Natural killer cell treated with Interleukin-12 subunit alpha and Interleukin-12 subunit beta and Interleukin-15 and Interleukin-18, amount 100 ng/mL, for 72 hours (primary cell): ENCODE measurements at regions not wholly inside any gene's neighbourhood (a gene's known extent, or its start where the extent isn't known, plus 50 kb on each side); places are given as distances from the start of the nearest gene placed in this dataset.
A peak's percentile ranks its signal among the peaks of the same experiment; 100 is the strongest.

Experiments used
- ATAC-seq, 2 donors: fragments of 150-1000 bp; cut with Tn5 transposase in 1 of 2; sonication (Bioruptor Pico), chemical (Tn5 transposase) in 1 of 2; 2 replicates each; pipeline ENCODE4 v1.10.0; 2021
- DNase-seq: peaks from one replicate; pipeline ENCODE4 v3.0.0; 2022; ENCODE audit warnings: low spot score
- H3K27ac Mint-ChIP-seq, 2 donors: 1 replicate in 1 of 2; 2 replicates in 1 of 2; pipeline ENCODE4 v1.8.0; 2022; ENCODE audit warnings: mixed read lengths in 2 of 2, mild to moderate bottlenecking in 1 of 2, moderate library complexity in 1 of 2
- H3K27me3 Mint-ChIP-seq, 2 donors: 1 replicate in 1 of 2; 2 replicates in 1 of 2; pipeline ENCODE4 v1.8.0; 2022; ENCODE audit warnings: mixed read lengths in 2 of 2
- H3K36me3 Mint-ChIP-seq: one replicate; pipeline ENCODE4 v1.8.0; 2022; ENCODE audit warnings: mixed read lengths
- H3K4me1 Mint-ChIP-seq, 2 donors: 1 replicate in 1 of 2; 2 replicates in 1 of 2; pipeline ENCODE4 v1.8.0; 2022; ENCODE audit warnings: low read depth in 2 of 2, mixed read lengths in 2 of 2, mild to moderate bottlenecking in 1 of 2
- H3K4me3 Mint-ChIP-seq: one replicate; pipeline ENCODE4 v1.8.0; 2022; ENCODE audit warnings: mixed read lengths
- H3K9me3 Mint-ChIP-seq: 2 replicates; pipeline ENCODE4 v1.8.0; 2022; ENCODE audit warnings: mixed read lengths

DNA sequence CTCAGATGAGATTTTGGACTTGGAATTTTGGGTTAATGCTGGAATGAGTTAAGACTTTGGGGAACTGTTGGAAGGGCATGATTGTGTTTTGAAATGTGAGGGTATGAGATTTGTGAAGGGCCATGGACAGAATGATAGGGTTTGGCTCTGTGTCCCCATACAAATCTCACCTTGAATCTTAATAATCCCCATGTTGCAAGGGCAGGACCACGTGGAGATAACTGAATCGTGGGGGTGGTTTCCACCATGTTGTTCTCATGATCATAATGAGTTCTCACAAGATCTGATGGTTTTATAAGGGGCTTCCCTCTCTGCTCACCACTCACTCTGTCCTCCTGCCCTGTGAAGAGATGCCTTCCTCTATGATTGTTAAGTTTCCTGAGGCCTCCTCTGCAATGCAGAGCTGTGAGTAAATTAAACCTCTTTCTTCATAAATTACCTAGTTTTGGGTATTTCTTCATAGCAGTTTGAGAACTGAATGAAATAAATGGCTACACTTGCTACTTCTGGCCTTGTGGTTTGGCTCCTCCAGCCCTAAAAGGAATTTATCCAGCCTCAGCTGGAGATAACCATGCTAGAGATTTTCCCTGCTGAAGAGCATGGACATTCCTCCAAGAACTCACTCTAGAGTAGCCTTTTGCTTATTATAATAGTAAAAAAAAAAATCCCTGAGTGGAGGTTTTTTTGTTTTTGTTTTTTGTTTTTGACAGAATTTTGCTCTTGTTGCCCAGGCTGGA is 144.3 kb upstream of the TFPI start:
- H3K36me3 Mint-ChIP-seq = no peaks in the 10 kb centered on the region
- H3K4me3 Mint-ChIP-seq = no peak overlapping the region
- DNase-seq = no peak
- no peaks in the 10 kb centered on the region for H3K27me3 Mint-ChIP-seq
- H3K9me3 Mint-ChIP-seq = peaks cover 14% of the 10 kb centered on the region
- H3K4me1 Mint-ChIP-seq = no peaks in the 10 kb centered on the region
- no peak for ATAC-seq
- H3K27ac Mint-ChIP-seq = no peak overlapping the region

- H3K36me3 Mint-ChIP-seq = no peaks in the 10 kb centered on the region
- H3K9me3 Mint-ChIP-seq = peaks cover 15% of the 10 kb centered on the region
- no peak overlapping the region for H3K4me3 Mint-ChIP-seq
- no peak for ATAC-seq
- no peak for DNase-seq
- H3K27me3 Mint-ChIP-seq = no peaks in the 10 kb centered on the region
- H3K27ac Mint-ChIP-seq = no peak overlapping the region
- H3K4me1 Mint-ChIP-seq = no peaks in the 10 kb centered on the region
Observed at GRCh38 chr2:187702157-187702556, 147.9 kb upstream of the TFPI start.

GRCh38 chr2:187708272-187708671 is 154.0 kb upstream of the TFPI start:
- no peak for ATAC-seq
- H3K27ac Mint-ChIP-seq = no peak overlapping the region
- no peaks in the 10 kb centered on the region for H3K36me3 Mint-ChIP-seq
- H3K4me1 Mint-ChIP-seq = no peaks in the 10 kb centered on the region
- DNase-seq = no peak
- H3K9me3 Mint-ChIP-seq = peaks cover 13% of the 10 kb centered on the region
- H3K4me3 Mint-ChIP-seq = no peak overlapping the region
- no peaks in the 10 kb centered on the region for H3K27me3 Mint-ChIP-seq

- ATAC-seq = no peak
- Mint-ChIP-seq H3K4me1 (no peaks in the 10 kb centered on the region), H3K27me3 (no peaks in the 10 kb centered on the region), H3K4me3 (no peak overlapping the region), H3K36me3 (no peaks in the 10 kb centered on the region), H3K27ac (no peak overlapping the region), H3K9me3 (peaks cover 12% of the 10 kb centered on the region)
- DNase-seq = no peak
Observed at GRCh38 chr2:187709065-187709464, 154.8 kb upstream of the TFPI start.

- H3K27me3 Mint-ChIP-seq = no peaks in the 10 kb centered on the region
- ATAC-seq (no peak), DNase-seq (no peak)
- H3K36me3 Mint-ChIP-seq = no peaks in the 10 kb centered on the region
- H3K4me3 Mint-ChIP-seq = no peak overlapping the region
- H3K4me1 Mint-ChIP-seq = no peaks in the 10 kb centered on the region
- peaks cover 15% of the 10 kb centered on the region for H3K9me3 Mint-ChIP-seq
- no peak overlapping the region for H3K27ac Mint-ChIP-seq
Observed at GRCh38 chr2:187710791-187711521, 156.7 kb upstream of the TFPI start.

GRCh38 chr2:187715590-187715989 is 161.4 kb upstream of the TFPI start:
- H3K27me3 Mint-ChIP-seq = no peaks in the 10 kb centered on the region
- no peak for ATAC-seq
- peaks cover 10% of the 10 kb centered on the region for H3K9me3 Mint-ChIP-seq
- DNase-seq = no peak
- H3K27ac Mint-ChIP-seq = no peak overlapping the region
- H3K4me3 Mint-ChIP-seq = no peak overlapping the region
- H3K4me1 Mint-ChIP-seq = no peaks in the 10 kb centered on the region
- H3K36me3 Mint-ChIP-seq = no peaks in the 10 kb centered on the region

GRCh38 chr2:187716301-187716700 is 162.1 kb upstream of the TFPI start:
- no peaks in the 10 kb centered on the region for H3K36me3 Mint-ChIP-seq
- no peak for ATAC-seq
- H3K4me1 Mint-ChIP-seq = no peaks in the 10 kb centered on the region
- no peak overlapping the region for H3K27ac Mint-ChIP-seq
- DNase-seq = no peak
- no peaks in the 10 kb centered on the region for H3K27me3 Mint-ChIP-seq
- peaks cover 12% of the 10 kb centered on the region for H3K9me3 Mint-ChIP-seq
- no peak overlapping the region for H3K4me3 Mint-ChIP-seq

DNA sequence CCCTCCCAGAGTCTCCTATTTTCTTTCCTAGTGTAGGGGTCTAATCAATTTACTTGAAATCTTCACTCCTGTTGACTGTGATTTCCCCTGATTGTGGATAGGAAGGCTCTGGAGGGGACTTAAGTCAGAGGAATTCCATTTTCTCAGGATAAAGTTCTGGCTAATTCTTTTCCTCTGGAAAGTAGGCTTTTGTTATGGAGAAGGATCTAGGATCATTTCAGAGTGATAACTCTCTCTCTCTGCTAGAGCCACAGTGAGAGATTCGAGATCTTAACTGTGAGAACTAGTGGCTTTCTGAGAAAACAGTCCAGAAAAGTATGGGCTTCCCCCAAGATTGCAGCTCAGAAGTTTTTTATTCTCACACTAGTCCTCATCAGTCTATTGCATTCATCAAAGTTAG is 163.9 kb upstream of the TFPI start:
- no peak for DNase-seq
- no peak for ATAC-seq
- Mint-ChIP-seq H3K9me3 (peaks cover 18% of the 10 kb centered on the region), H3K27me3 (no peaks in the 10 kb centered on the region), H3K27ac (no peak overlapping the region), H3K36me3 (no peaks in the 10 kb centered on the region), H3K4me3 (no peak overlapping the region), H3K4me1 (no peaks in the 10 kb centered on the region)

- DNase-seq = no peak
- Mint-ChIP-seq H3K4me1 (no peaks in the 10 kb centered on the region), H3K4me3 (no peak overlapping the region), H3K36me3 (no peaks in the 10 kb centered on the region), H3K27me3 (no peaks in the 10 kb centered on the region), H3K9me3 (peaks cover 15% of the 10 kb centered on the region), H3K27ac (no peak overlapping the region)
- no peak for ATAC-seq
Observed at GRCh38 chr2:187719510-187719909, 165.3 kb upstream of the TFPI start.

DNA sequence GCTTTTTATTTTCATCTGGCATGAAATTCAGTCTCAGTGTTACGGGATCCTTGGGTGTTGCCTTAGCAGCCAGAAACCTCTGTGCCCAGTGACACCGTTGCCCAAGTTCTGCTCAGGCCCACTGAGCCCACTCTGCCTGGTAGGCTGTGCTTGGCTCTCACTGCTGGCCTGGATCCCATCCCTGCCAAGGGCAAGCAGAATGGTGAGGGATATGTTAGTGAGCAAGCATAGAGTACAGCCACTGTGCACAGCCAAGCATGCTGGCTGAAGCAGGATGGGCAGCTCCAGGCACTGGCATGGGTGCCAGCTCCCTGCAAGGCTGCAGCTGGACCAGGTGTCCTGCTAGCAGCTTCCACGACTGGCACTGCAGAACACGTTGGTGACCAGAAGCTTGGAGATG is 194.7 kb upstream of the TFPI start:
- no peak overlapping the region for H3K27ac Mint-ChIP-seq
- peaks cover 17% of the 10 kb centered on the region for H3K9me3 Mint-ChIP-seq
- no peaks in the 10 kb centered on the region for H3K4me1 Mint-ChIP-seq
- DNase-seq (no peak), ATAC-seq (peak in 1 of 2 donors; percentile 6)
- H3K36me3 Mint-ChIP-seq = no peaks in the 10 kb centered on the region
- no peaks in the 10 kb centered on the region for H3K27me3 Mint-ChIP-seq
- H3K4me3 Mint-ChIP-seq = no peak overlapping the region

DNA sequence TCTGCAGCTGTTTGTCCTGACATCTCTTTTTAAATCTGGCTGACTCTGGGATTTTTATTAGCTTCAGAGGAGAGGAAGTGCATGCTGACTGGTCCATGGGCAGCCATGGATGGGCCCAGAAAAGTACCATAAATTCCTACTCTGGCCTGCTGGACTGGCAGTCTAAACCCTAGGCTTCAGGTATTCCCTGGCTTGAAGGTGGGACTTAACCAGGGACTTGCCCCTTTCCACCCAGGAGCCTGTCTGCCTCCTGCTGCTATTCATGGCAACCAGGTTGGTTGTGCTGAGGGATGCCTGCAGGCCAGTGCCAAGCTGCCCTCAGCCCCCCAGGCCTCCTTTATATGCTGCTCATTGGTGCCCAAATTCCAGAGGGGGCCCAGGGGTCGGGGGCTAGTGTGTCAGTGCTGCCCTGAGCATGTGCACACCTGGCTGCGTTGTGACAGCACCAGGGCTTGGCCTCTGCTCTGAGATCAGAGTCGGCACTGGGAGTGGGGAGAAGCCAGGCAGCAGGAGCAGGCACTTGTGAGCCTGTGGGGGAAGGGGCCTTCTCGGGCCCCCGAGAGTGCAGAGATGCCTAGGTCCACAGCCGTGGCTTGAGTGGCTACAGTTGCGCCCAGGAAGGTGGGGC is 195.7 kb upstream of the TFPI start:
- no peaks in the 10 kb centered on the region for H3K27me3 Mint-ChIP-seq
- DNase-seq (no peak), ATAC-seq (peak in 1 of 2 donors; percentile 6)
- H3K27ac Mint-ChIP-seq = no peak overlapping the region
- H3K4me1 Mint-ChIP-seq = no peaks in the 10 kb centered on the region
- H3K4me3 Mint-ChIP-seq = no peak overlapping the region
- no peaks in the 10 kb centered on the region for H3K36me3 Mint-ChIP-seq
- H3K9me3 Mint-ChIP-seq = peaks cover 17% of the 10 kb centered on the region

DNA sequence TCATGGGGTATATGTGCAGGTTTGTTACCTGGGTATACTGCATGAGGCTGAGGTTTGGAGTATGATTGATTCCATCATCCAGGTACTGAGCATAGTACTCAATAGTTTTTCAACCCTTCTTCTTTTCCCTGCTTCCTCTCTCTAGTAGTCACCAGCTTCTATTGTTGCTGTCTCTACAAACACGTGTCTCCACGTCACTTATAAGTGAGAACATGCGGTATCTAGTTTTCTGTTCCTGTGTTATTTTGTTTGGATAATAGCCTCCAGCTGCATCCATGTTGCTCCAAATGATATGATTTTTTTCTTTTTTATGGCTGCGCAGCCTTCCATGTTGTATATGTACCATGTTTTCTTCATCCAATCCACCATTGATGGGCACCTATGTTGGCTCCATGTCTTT is 214.8 kb upstream of the TFPI start:
- no peaks in the 10 kb centered on the region for H3K27me3 Mint-ChIP-seq
- no peak overlapping the region for H3K27ac Mint-ChIP-seq
- peaks cover 10% of the 10 kb centered on the region for H3K9me3 Mint-ChIP-seq
- H3K4me3 Mint-ChIP-seq = no peak overlapping the region
- H3K4me1 Mint-ChIP-seq = no peaks in the 10 kb centered on the region
- ATAC-seq = no peak
- no peak for DNase-seq
- no peaks in the 10 kb centered on the region for H3K36me3 Mint-ChIP-seq

DNA sequence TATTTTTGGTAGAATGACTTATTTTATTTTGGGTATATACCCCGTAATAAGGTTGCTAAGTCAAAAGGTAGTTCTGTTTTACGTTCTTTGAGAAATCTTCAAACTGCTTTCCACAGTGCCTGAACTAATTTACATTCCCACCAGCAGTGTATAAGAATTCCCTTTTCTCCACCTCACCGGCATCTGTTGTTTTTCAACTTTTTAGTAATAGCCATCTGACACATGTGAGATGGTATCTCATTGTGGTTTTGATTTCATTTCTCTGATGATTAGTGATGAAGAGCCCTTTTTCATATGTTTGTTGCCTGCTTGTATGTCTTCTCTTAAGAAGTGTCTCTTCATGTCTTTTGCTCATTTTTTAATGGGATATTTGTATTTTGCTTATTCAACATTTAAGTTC is 215.2 kb upstream of the TFPI start:
- peaks cover 10% of the 10 kb centered on the region for H3K9me3 Mint-ChIP-seq
- DNase-seq (no peak), ATAC-seq (no peak)
- no peaks in the 10 kb centered on the region for H3K36me3 Mint-ChIP-seq
- no peaks in the 10 kb centered on the region for H3K27me3 Mint-ChIP-seq
- H3K4me3 Mint-ChIP-seq = no peak overlapping the region
- H3K27ac Mint-ChIP-seq = no peak overlapping the region
- H3K4me1 Mint-ChIP-seq = no peaks in the 10 kb centered on the region

DNA sequence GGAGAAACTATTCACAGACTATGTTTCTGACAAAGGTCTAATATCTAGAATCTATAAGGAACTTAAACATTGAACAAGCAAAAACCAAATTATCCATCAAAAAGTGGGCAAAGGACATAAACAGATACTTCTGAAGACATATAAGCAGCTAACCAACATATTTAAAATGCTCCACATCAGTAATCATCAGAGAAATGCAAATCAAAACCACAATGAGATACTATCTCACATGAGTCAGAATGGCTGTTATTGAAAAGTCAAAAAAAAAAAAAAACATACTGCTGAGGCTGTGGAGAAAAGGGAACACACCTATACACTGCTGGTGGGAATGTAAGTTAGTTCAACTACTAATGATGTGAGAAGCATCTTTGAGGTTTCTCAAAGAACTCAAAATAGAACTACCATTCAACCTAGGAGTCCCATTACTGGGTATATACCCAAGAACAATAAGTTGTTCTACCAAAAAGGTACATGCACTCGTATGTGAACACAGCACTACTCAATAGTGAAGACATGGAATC is 220.4 kb upstream of the TFPI start:
- peaks cover 7% of the 10 kb centered on the region for H3K9me3 Mint-ChIP-seq
- H3K27ac Mint-ChIP-seq = no peak overlapping the region
- DNase-seq (no peak), ATAC-seq (no peak)
- H3K4me3 Mint-ChIP-seq = no peak overlapping the region
- H3K36me3 Mint-ChIP-seq = no peaks in the 10 kb centered on the region
- no peaks in the 10 kb centered on the region for H3K4me1 Mint-ChIP-seq
- no peaks in the 10 kb centered on the region for H3K27me3 Mint-ChIP-seq
